ENCODE measurements at regions not wholly inside any gene's neighbourhood (a gene's known extent, or its start where the extent isn't known, plus 50 kb on each side); places are given as distances from the start of the nearest gene placed in this dataset.

GRCh38 chr2:38207168-38207567 is 131.2 kb upstream of the CYP1B1 start:
- TF ChIP-seq CTCF (IDR thresholded peaks at IDR 0.05) (no peak), POLR2A (IDR thresholded peaks at IDR 0.05) (no peak), POLR2AphosphoS5 (IDR thresholded peaks at IDR 0.05) (no peak), EP300 (IDR thresholded peaks at IDR 0.05) (no peak)

All from suprapubic skin (tissue), 4 donors.